SK-N-SH (cell line): ENCODE measurements at regions not wholly inside any gene's neighbourhood (a gene's known extent, or its start where the extent isn't known, plus 50 kb on each side); places are given as distances from the start of the nearest gene placed in this dataset.

Experiments
- CTCF ChIA-PET: fragments of 300-600, 350-600 bp; formaldehyde crosslinking; extraction: SDS; loops from one replicate; lab custom pipeline; 2021; lab: Yijun Ruan, JAX
- POLR2A ChIA-PET: fragments of 350-600 bp; sonication (Branson Sonifier 250); formaldehyde crosslinking; extraction: SDS; loops from one replicate; lab custom pipeline; 2020; ENCODE audit warnings: antibody characterized with exemption, inconsistent platforms; lab: Yijun Ruan, JAX
- DNase-seq: peaks from one replicate; pipeline ENCODE4 v3.0.0; 2012
- H2AFZ ChIP-seq: fragments of 200-600 bp; sonication (generic); 2 replicates; pipeline ENCODE4 v1.8.1; 2016; ENCODE audit warnings: antibody characterized with exemption, mild to moderate bottlenecking, low read depth
- H3F3A ChIP-seq: fragments of 200-600 bp; sonication (generic); replicated peaks from 2 replicates; pipeline ENCODE3; 2016; ENCODE audit warnings: antibody characterized with exemption, mild to moderate bottlenecking; ENCODE audit not compliant: insufficient read depth
- H3K27ac ChIP-seq, 2 experiments: fragments of 200-500 bp in 1 of 2; fragments of 200-600 bp in 1 of 2; sonication (Bioruptor generic) in 1 of 2; sonication (generic), shearing (Covaris generic) in 1 of 2; 2 replicates each; pipeline versions ENCODE4 v1.5.1 to v1.6.1; 2014 to 2016; ENCODE audit warnings: low read depth in 2 of 2, inconsistent platforms in 1 of 2, low read length in 1 of 2, mild to moderate bottlenecking in 1 of 2, mixed read lengths in 1 of 2
- H3K27me3 ChIP-seq: fragments of 200-600 bp; sonication (generic), shearing (Covaris generic); 2 replicates; pipeline ENCODE4 v1.6.1; 2016; ENCODE audit warnings: mixed run types; ENCODE audit not compliant: insufficient read depth
- H3K36me3 ChIP-seq, 2 experiments: fragments of 200-500 bp in 1 of 2; fragments of 200-600 bp in 1 of 2; sonication (Bioruptor generic) in 1 of 2; sonication (generic) in 1 of 2; replicated peaks in 1 of 2; 2 replicates each; pipeline versions ENCODE3 to v1.5.1; 2014 to 2016; ENCODE audit warnings: low read length in 1 of 2, mild to moderate bottlenecking in 1 of 2; ENCODE audit not compliant: insufficient read depth in 2 of 2, control insufficient read depth in 1 of 2
- H3K4me1 ChIP-seq, 2 experiments: fragments of 200-500 bp in 1 of 2; fragments of 200-600 bp in 1 of 2; sonication (Bioruptor generic) in 1 of 2; sonication (generic), shearing (Covaris generic) in 1 of 2; 2 replicates each; pipeline versions ENCODE4 v1.5.1 to v1.6.1; 2014 to 2016; ENCODE audit warnings: low read depth in 1 of 2, low read length in 1 of 2, mixed run types in 1 of 2; ENCODE audit not compliant: insufficient read depth in 2 of 2, control insufficient read depth in 1 of 2
- H3K4me2 ChIP-seq: fragments of 200-600 bp; sonication (generic), shearing (Covaris generic); 2 replicates; pipeline ENCODE4 v1.6.1; 2017; ENCODE audit warnings: mixed run types
- H3K4me3 ChIP-seq, 2 experiments: fragments of 200-500 bp in 1 of 2; fragments of 200-600 bp in 1 of 2; sonication (Bioruptor generic) in 1 of 2; sonication (generic), shearing (Covaris generic) in 1 of 2; 2 replicates each; pipeline versions ENCODE4 v1.5.1 to v1.8.1; 2014 to 2016; ENCODE audit warnings: low read depth in 2 of 2, inconsistent platforms in 1 of 2, low read length in 1 of 2, mild to moderate bottlenecking in 1 of 2, mixed read lengths in 1 of 2, moderate library complexity in 1 of 2
- H3K79me2 ChIP-seq: fragments of 200-600 bp; sonication (generic); 2 replicates; pipeline ENCODE4 v1.8.1; 2017; ENCODE audit warnings: mild to moderate bottlenecking; ENCODE audit not compliant: insufficient read depth
- H3K9ac ChIP-seq: fragments of 200-600 bp; sonication (generic); 2 replicates; pipeline ENCODE4 v1.6.1; 2017; ENCODE audit warnings: mixed run types
- H3K9me2 ChIP-seq: fragments of 200-600 bp; sonication (generic); 2 replicates; pipeline ENCODE4 v1.6.1; 2017; ENCODE audit warnings: mixed run types
- H3K9me3 ChIP-seq: fragments of 200-600 bp; sonication (generic); 2 replicates; pipeline ENCODE4 v1.6.1; 2017; ENCODE audit warnings: mixed run types, mild to moderate bottlenecking, moderate library complexity
- H4K20me1 ChIP-seq: fragments of 200-600 bp; sonication (generic); 2 replicates; pipeline ENCODE4 v1.6.1; 2017; ENCODE audit warnings: mild to moderate bottlenecking, mixed run types; ENCODE audit not compliant: insufficient read depth
- CHD2 ChIP-seq: fragments of 150-350 bp; IDR thresholded peaks from 2 replicates; pipeline ENCODE4 v1.6.1; 2018; ENCODE audit warnings: low read length; ENCODE audit not compliant: partially characterized antibody
- ELF1 ChIP-seq: IDR thresholded peaks from 2 replicates; pipeline ENCODE4 v1.4.0; 2012
- FOSL2 ChIP-seq: IDR thresholded peaks from 2 replicates; pipeline ENCODE4 v1.4.0; 2012; ENCODE audit warnings: low read depth, mild to moderate bottlenecking, moderate library complexity, borderline replicate concordance
- FOXJ3 ChIP-seq: sonication (generic); formaldehyde crosslinking; IDR thresholded peaks from 2 replicates; pipeline ENCODE4 v1.5.1; 2020; ENCODE audit warnings: mild to moderate bottlenecking, missing genetic modification reagents
- GATA2 ChIP-seq: sonication (generic); formaldehyde crosslinking; IDR thresholded peaks from 2 replicates; pipeline ENCODE4 v1.5.0; 2020; ENCODE audit warnings: mild to moderate bottlenecking, missing genetic modification reagents
- JUND ChIP-seq: IDR thresholded peaks from 2 replicates; pipeline ENCODE4 v1.4.0; 2012
- MAX ChIP-seq: IDR thresholded peaks from 2 replicates; pipeline ENCODE4 v1.4.0; 2012; ENCODE audit warnings: low read depth
- MEF2A ChIP-seq: IDR thresholded peaks from 2 replicates; pipeline ENCODE4 v1.4.0; 2012; ENCODE audit warnings: low read depth, borderline replicate concordance
- PBX3 ChIP-seq: IDR thresholded peaks from 2 replicates; pipeline ENCODE4; 2012
- POLR2AphosphoS5 ChIP-seq: IDR thresholded peaks from 2 replicates; pipeline ENCODE4 v1.6.1; 2012; ENCODE audit warnings: low read depth, low read length
- RFX5 ChIP-seq: IDR thresholded peaks from 2 replicates; pipeline ENCODE4 v1.6.1; 2012; ENCODE audit warnings: mild to moderate bottlenecking, improper control_type of control experiment, low read length
- RXRA ChIP-seq: IDR thresholded peaks from 2 replicates; pipeline ENCODE4 v1.4.0; 2012; ENCODE audit warnings: low read depth, mild to moderate bottlenecking, borderline replicate concordance
- SIN3A ChIP-seq: IDR thresholded peaks from 2 replicates; pipeline ENCODE4 v1.6.1; 2012; ENCODE audit warnings: low read depth, mild to moderate bottlenecking, low read length, moderate library complexity, borderline replicate concordance
- SMC3 ChIP-seq: IDR thresholded peaks from 2 replicates; pipeline ENCODE4 v1.6.1; 2012; ENCODE audit warnings: low read depth, low read length, improper control_type of control experiment
- TAF1 ChIP-seq: IDR thresholded peaks from 2 replicates; pipeline ENCODE4 v1.6.1; 2012; ENCODE audit warnings: low read depth, mild to moderate bottlenecking, low read length, moderate library complexity, borderline replicate concordance
- TCF12 ChIP-seq: IDR thresholded peaks from 2 replicates; pipeline ENCODE4 v1.4.0; 2012
- USF1 ChIP-seq: IDR thresholded peaks from 2 replicates; pipeline ENCODE4 v1.4.0; 2012; ENCODE audit warnings: low read depth, borderline replicate concordance
- YY1 ChIP-seq: IDR thresholded peaks from 2 replicates; pipeline ENCODE4 v1.4.0; 2012; ENCODE audit warnings: low read depth, mild to moderate bottlenecking
- WGBS: methylation state at CpG from one replicate; pipeline ENCODE4 v1.1.6; 2017; ENCODE audit warnings: low lambda C conversion rate; 5-methylcytosine and 5-hydroxymethylcytosine counted together
- TF ChIP-seq, protein P1 (sequence below): IDR thresholded peaks from 2 replicates; pipeline ENCODE4 v1.4.0; 2012; ENCODE audit warnings: low read depth, borderline replicate concordance
- TF ChIP-seq, protein P2 (sequence below): fragments of 200-600 bp; sonication (generic); IDR thresholded peaks from 2 replicates; pipeline ENCODE4 v1.6.1; 2017; ENCODE audit warnings: antibody characterized with exemption, mild to moderate bottlenecking, moderate library complexity

DNA sequence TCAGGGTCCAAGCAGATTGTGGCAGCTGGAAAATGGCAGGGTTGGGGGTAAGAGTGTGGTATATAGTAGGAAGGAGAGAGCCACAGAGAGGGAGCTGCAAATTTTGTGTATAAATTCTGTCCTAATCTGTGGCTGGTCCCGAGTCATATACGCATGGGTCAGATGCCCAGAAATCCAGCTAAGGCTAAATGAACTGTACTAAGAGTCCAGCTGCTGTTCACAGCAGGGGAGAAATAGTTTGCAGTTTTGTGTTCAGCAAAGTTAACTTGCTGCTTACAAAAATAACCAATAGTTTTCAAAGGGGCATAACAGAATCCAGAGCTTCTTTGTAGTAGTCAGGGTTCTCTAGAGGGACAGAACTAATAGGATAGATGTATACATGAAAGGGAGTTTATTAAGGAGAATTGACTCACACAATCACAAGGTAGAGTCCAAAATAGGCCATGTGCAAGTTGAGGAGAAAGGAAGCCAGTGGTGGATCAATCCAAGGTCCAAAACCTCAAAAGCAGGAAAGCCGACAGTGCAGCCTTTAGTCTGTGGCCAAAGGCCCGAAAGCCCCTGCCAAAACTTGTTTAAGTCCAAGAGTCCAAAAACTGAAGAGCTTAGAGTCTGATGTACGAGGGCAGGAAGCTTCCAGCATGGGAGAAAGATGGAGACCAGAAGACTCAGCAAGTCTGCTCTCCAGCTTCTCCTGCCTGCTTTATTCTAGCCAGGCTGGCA, 146.1 kb upstream of the KBTBD8 start:
- POLR2A ChIA-PET, result no interaction called here
- no peak overlapping the region for H2AFZ ChIP-seq
- CTCF ChIA-PET, result interaction anchor here (1.1 to 1.5 kb wide), 3 partner anchors 10 to 36 kb away, joined by 3 to 4 read pairs (median 4); no protein-coding TSS in a partner anchor
- no peaks in the 10 kb centered on the region for H3K79me2 ChIP-seq
- no peaks in the 10 kb centered on the region for H3K4me1 ChIP-seq
- no peaks in the 10 kb centered on the region for H3K27me3 ChIP-seq
- no peak overlapping the region for H3K4me2 ChIP-seq
- TF ChIP-seq TAF1 (no peak), USF1 (no peak), TCF12 (no peak), SMC3 (no peak), MEF2A (no peak), YY1 (no peak)
- TF ChIP-seq, protein P1, sequence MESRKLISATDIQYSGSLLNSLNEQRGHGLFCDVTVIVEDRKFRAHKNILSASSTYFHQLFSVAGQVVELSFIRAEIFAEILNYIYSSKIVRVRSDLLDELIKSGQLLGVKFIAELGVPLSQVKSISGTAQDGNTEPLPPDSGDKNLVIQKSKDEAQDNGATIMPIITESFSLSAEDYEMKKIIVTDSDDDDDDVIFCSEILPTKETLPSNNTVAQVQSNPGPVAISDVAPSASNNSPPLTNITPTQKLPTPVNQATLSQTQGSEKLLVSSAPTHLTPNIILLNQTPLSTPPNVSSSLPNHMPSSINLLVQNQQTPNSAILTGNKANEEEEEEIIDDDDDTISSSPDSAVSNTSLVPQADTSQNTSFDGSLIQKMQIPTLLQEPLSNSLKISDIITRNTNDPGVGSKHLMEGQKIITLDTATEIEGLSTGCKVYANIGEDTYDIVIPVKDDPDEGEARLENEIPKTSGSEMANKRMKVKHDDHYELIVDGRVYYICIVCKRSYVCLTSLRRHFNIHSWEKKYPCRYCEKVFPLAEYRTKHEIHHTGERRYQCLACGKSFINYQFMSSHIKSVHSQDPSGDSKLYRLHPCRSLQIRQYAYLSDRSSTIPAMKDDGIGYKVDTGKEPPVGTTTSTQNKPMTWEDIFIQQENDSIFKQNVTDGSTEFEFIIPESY, result no peak
- TF ChIP-seq, protein P2, sequence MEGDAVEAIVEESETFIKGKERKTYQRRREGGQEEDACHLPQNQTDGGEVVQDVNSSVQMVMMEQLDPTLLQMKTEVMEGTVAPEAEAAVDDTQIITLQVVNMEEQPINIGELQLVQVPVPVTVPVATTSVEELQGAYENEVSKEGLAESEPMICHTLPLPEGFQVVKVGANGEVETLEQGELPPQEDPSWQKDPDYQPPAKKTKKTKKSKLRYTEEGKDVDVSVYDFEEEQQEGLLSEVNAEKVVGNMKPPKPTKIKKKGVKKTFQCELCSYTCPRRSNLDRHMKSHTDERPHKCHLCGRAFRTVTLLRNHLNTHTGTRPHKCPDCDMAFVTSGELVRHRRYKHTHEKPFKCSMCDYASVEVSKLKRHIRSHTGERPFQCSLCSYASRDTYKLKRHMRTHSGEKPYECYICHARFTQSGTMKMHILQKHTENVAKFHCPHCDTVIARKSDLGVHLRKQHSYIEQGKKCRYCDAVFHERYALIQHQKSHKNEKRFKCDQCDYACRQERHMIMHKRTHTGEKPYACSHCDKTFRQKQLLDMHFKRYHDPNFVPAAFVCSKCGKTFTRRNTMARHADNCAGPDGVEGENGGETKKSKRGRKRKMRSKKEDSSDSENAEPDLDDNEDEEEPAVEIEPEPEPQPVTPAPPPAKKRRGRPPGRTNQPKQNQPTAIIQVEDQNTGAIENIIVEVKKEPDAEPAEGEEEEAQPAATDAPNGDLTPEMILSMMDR, result no peak
- no peak overlapping the region for H3K9ac ChIP-seq
- no peak overlapping the region for H3K27ac ChIP-seq
- DNase-seq, result no peak
- no peaks in the 10 kb centered on the region for H3F3A ChIP-seq
- H3K9me2 ChIP-seq, result no peaks in the 10 kb centered on the region
- no peaks in the 10 kb centered on the region for H3K36me3 ChIP-seq
- H3K9me3 ChIP-seq, result no peaks in the 10 kb centered on the region
- H3K4me3 ChIP-seq, result no peak overlapping the region
- 37% methylated on average over 5 of the region's 5 CpGs for WGBS
- no peaks in the 10 kb centered on the region for H4K20me1 ChIP-seq

GRCh38 chr3:66854601-66855151, 143.4 kb upstream of the KBTBD8 start:
- H3K4me2 ChIP-seq, result no peak overlapping the region
- ChIA-PET CTCF (no interaction called here), POLR2A (no interaction called here)
- no peak overlapping the region for H3K27ac ChIP-seq
- TF ChIP-seq CHD2, result no peak
- TF ChIP-seq YY1, result no peak
- no peak for TF ChIP-seq GATA2 (CRISPR knock-in tag)
- TF ChIP-seq JUND, result no peak
- no peak for TF ChIP-seq RFX5
- TF ChIP-seq PBX3, result no peak
- TF ChIP-seq FOSL2, result no peak
- no peak for TF ChIP-seq FOXJ3
- TF ChIP-seq MAX, result no peak
- no peak for TF ChIP-seq ELF1
- no peak for TF ChIP-seq SIN3A
- no peak for TF ChIP-seq POLR2AphosphoS5
- no peak for TF ChIP-seq TAF1
- TF ChIP-seq USF1, result no peak
- TF ChIP-seq RXRA, result no peak
- no peak for DNase-seq
- H3K4me1 ChIP-seq, result no peaks in the 10 kb centered on the region
- no peaks in the 10 kb centered on the region for H4K20me1 ChIP-seq
- H3K9me2 ChIP-seq, result no peaks in the 10 kb centered on the region
- H3K27me3 ChIP-seq, result no peaks in the 10 kb centered on the region
- H3K9ac ChIP-seq, result no peak overlapping the region
- no peaks in the 10 kb centered on the region for H3K9me3 ChIP-seq
- 23% methylated on average over 4 of the region's 4 CpGs for WGBS
- no peak overlapping the region for H3K4me3 ChIP-seq
- H2AFZ ChIP-seq, result no peak overlapping the region
- H3K79me2 ChIP-seq, result no peaks in the 10 kb centered on the region
- no peaks in the 10 kb centered on the region for H3F3A ChIP-seq
- no peaks in the 10 kb centered on the region for H3K36me3 ChIP-seq
